IMR-90 (cell line): ENCODE measurements at regions not wholly inside any gene's neighbourhood (a gene's known extent, or its start where the extent isn't known, plus 50 kb on each side); places are given as distances from the start of the nearest gene placed in this dataset.

ENCODE experiments used
- ATAC-seq: fragments of 200-7000 bp; cut with Tn5 transposase; 2 replicates; pipeline ENCODE4 v1.9.1; 2020; ENCODE audit warnings: low read depth, mild to moderate bottlenecking, moderate library complexity
- BruUV-seq: library from RNA; stranded (reverse); fragments of 400-500 nt; replicated peaks from 2 replicates; lab custom pipeline; 2021; lab: Mats Ljungman, UMichigan
- CTCF ChIA-PET: fragments of 300-600 bp; formaldehyde crosslinking; extraction: SDS; loops from one replicate; lab custom pipeline; 2021; ENCODE audit warnings: antibody characterized with exemption; lab: Yijun Ruan, JAX
- POLR2A ChIA-PET: fragments of 300-600 bp; sonication (Branson Sonifier 250); formaldehyde crosslinking; loops from one replicate; lab custom pipeline; 2022; ENCODE audit warnings: antibody characterized with exemption; ENCODE audit not compliant: unreplicated experiment; lab: Charles Lee
- DNase-seq: peaks from one replicate; pipeline ENCODE4 v3.0.0; 2013
- H2AFZ ChIP-seq: replicated peaks from 2 replicates; pipeline ENCODE3; 2013; ENCODE audit warnings: low read length, mild to moderate bottlenecking; ENCODE audit not compliant: poor library complexity
- H2AK5ac ChIP-seq: 2 replicates; pipeline ENCODE4 v1.6.1; 2013; ENCODE audit warnings: low read depth, low read length, inconsistent platforms
- H2AK9ac ChIP-seq: replicated peaks from 2 replicates; pipeline ENCODE3; 2013; ENCODE audit warnings: mild to moderate bottlenecking, low read depth, low read length, moderate library complexity; ENCODE audit not compliant: poor library complexity
- H2BK120ac ChIP-seq: 2 replicates; pipeline ENCODE4 v1.6.1; 2013; ENCODE audit warnings: low read depth, low read length, inconsistent platforms
- H2BK15ac ChIP-seq: 3 replicates; pipeline ENCODE4 v1.6.1; 2013; ENCODE audit warnings: low read depth, low read length, inconsistent platforms
- H2BK20ac ChIP-seq: 2 replicates; pipeline ENCODE4 v1.6.1; 2013; ENCODE audit warnings: low read depth, mild to moderate bottlenecking, inconsistent platforms, low read length, moderate library complexity
- H2BK5ac ChIP-seq: 2 replicates; pipeline ENCODE4 v1.6.1; 2013; ENCODE audit warnings: mild to moderate bottlenecking, low read depth, low read length, inconsistent platforms; ENCODE audit not compliant: poor library complexity, severe bottlenecking
- H3K14ac ChIP-seq: replicated peaks from 2 replicates; pipeline ENCODE4 v1.6.1; 2013; ENCODE audit warnings: low read depth, low read length, inconsistent platforms
- H3K18ac ChIP-seq: 2 replicates; pipeline ENCODE4 v1.6.1; 2013; ENCODE audit warnings: low read depth, low read length, control low read depth
- H3K23ac ChIP-seq: 2 replicates; pipeline ENCODE4 v1.6.1; 2013; ENCODE audit warnings: low read depth, low read length, inconsistent platforms
- H3K27ac ChIP-seq: 2 replicates; pipeline ENCODE4 v1.5.1; 2013; ENCODE audit warnings: mild to moderate bottlenecking, control low read depth, low read length; ENCODE audit not compliant: insufficient read depth
- H3K27me3 ChIP-seq: 2 replicates; pipeline ENCODE4 v1.6.1; 2013; ENCODE audit warnings: low read length; ENCODE audit not compliant: control insufficient read depth, insufficient read depth
- H3K36me3 ChIP-seq: 2 replicates; pipeline ENCODE4 v1.6.1; 2013; ENCODE audit warnings: low read length, mixed read lengths; ENCODE audit not compliant: control insufficient read depth, insufficient read depth
- H3K4ac ChIP-seq: 2 replicates; pipeline ENCODE4 v1.6.1; 2013; ENCODE audit warnings: low read depth, low read length, inconsistent platforms
- H3K4me1 ChIP-seq: 2 replicates; pipeline ENCODE4 v1.6.1; 2013; ENCODE audit warnings: low read length, mixed read lengths; ENCODE audit not compliant: control insufficient read depth, insufficient read depth
- H3K4me2 ChIP-seq: 2 replicates; pipeline ENCODE4 v1.6.1; 2013; ENCODE audit warnings: low read depth, mild to moderate bottlenecking, control low read depth, low read length, moderate library complexity
- H3K4me3 ChIP-seq: 2 replicates; pipeline ENCODE4 v1.5.1; 2013; ENCODE audit warnings: low read depth, mild to moderate bottlenecking, control low read depth, low read length, moderate library complexity; ENCODE audit not compliant: insufficient read depth
- H3K56ac ChIP-seq: 2 replicates; pipeline ENCODE4 v1.6.1; 2013; ENCODE audit warnings: low read length, inconsistent platforms; ENCODE audit not compliant: insufficient read depth; ENCODE audit errors: extremely low read depth
- H3K79me1 ChIP-seq, 2 experiments: 2 replicates each; pipeline ENCODE4 v1.6.1; 2013; ENCODE audit warnings: low read length in 2 of 2, inconsistent platforms in 1 of 2, low read depth in 1 of 2
- H3K9ac ChIP-seq: 2 replicates; pipeline ENCODE4 v1.6.1; 2013; ENCODE audit warnings: low read depth, low read length, control low read depth
- H3K9me1 ChIP-seq: 2 replicates; pipeline ENCODE4 v1.6.1; 2013; ENCODE audit warnings: low read length, inconsistent platforms; ENCODE audit not compliant: insufficient read depth
- H3K9me3 ChIP-seq: 2 replicates; pipeline ENCODE4 v1.6.1; 2013; ENCODE audit warnings: low read length; ENCODE audit not compliant: control insufficient read depth, insufficient read depth
- H4K20me1 ChIP-seq: 2 replicates; pipeline ENCODE4 v1.6.1; 2013; ENCODE audit warnings: low read length, inconsistent platforms; ENCODE audit not compliant: insufficient read depth
- H4K5ac ChIP-seq: 2 replicates; pipeline ENCODE4 v1.6.1; 2013; ENCODE audit warnings: mild to moderate bottlenecking, low read depth, low read length, control low read depth
- H4K8ac ChIP-seq, 2 experiments: 2 replicates each; pipeline ENCODE4 v1.6.1; 2013; ENCODE audit warnings: low read depth in 2 of 2, low read length in 2 of 2, control low read depth in 1 of 2, inconsistent platforms in 1 of 2
- H4K91ac ChIP-seq: 2 replicates; pipeline ENCODE4 v1.6.1; 2013; ENCODE audit warnings: low read depth, low read length, inconsistent platforms; ENCODE audit not compliant: insufficient read depth
- CEBPB ChIP-seq: IDR thresholded peaks from 2 replicates; pipeline ENCODE4 v1.6.1; 2012; ENCODE audit warnings: low read depth, low read length, improper control_type of control experiment
- CHD1 ChIP-seq: IDR thresholded peaks from 2 replicates; pipeline ENCODE4 v1.6.1; 2012; ENCODE audit warnings: low read depth, low read length, improper control_type of control experiment
- CTCF ChIP-seq: conservative IDR thresholded peaks from 2 replicates; pipeline ENCODE4 v1.5.1; 2012; ENCODE audit warnings: mild to moderate bottlenecking, low read depth, low read length, improper control_type of control experiment
- MAZ ChIP-seq: IDR thresholded peaks from 2 replicates; pipeline ENCODE4 v1.6.1; 2012; ENCODE audit warnings: low read depth, mild to moderate bottlenecking, low read length, improper control_type of control experiment, moderate library complexity, borderline replicate concordance
- MXI1 ChIP-seq: IDR thresholded peaks from 2 replicates; pipeline ENCODE4 v1.6.1; 2012; ENCODE audit warnings: low read depth, mild to moderate bottlenecking, low read length, moderate library complexity, borderline replicate concordance
- POLR2A ChIP-seq: IDR thresholded peaks from 2 replicates; pipeline ENCODE4 v1.6.1; 2012; ENCODE audit warnings: mild to moderate bottlenecking, low read depth, low read length
- RCOR1 ChIP-seq: IDR thresholded peaks from 2 replicates; pipeline ENCODE4 v1.6.1; 2012; ENCODE audit warnings: mild to moderate bottlenecking, low read length, improper control_type of control experiment; ENCODE audit not compliant: insufficient replicate concordance
- SMC3 ChIP-seq: fragments of 150-350 bp; IDR thresholded peaks from 2 replicates; pipeline ENCODE4 v1.6.1; 2016; ENCODE audit warnings: low read depth, mild to moderate bottlenecking, antibody characterized with exemption, low read length, moderate library complexity
- WGBS, 2 experiments: methylation state at CpG; one replicate each; pipeline versions ENCODE4 v1.1.5 to v1.1.7; 2013; ENCODE audit warnings: missing lambda C conversion rate in 2 of 2; ENCODE audit not compliant: insufficient read length in 1 of 2; ENCODE audit errors: extremely low coverage in 2 of 2; 5-methylcytosine and 5-hydroxymethylcytosine counted together
- dilution Hi-C: fragments of 300-500 bp; cut with HindIII; formaldehyde crosslinking; loops from one replicate; pipeline ENCODE4 v1.14.3; 2018; ENCODE audit warnings: low sequenced_read_pairs; ENCODE audit not compliant: unreplicated experiment
- in situ Hi-C: fragments of 300-500 bp; cut with MboI; formaldehyde crosslinking; loops from 3 replicates; pipeline ENCODE4 v1.14.3; 2019; ENCODE audit warnings: low sequenced_read_pairs, inconsistent platforms, mixed read lengths
- intact Hi-C: fragments of 100-400 bp; cut with micrococcal nuclease; formaldehyde crosslinking; loops from 2 replicates; pipeline ENCODE4 v1.10.0; 2022

GRCh38 chr11:92591521-92591920 lies 366.9 kb downstream of the FAT3 start:
- Histone ChIP-seq H3K4me2 (no peak overlapping the region), H3K4ac (no peak overlapping the region), H2BK20ac (no peak overlapping the region), H2BK15ac (no peak overlapping the region), H3K18ac (no peak overlapping the region), H3K9ac (no peak overlapping the region), H3K27ac (no peak overlapping the region), H2AK9ac (no peak overlapping the region), H3K4me3 (no peak overlapping the region), H3K79me1 (no peaks in the 10 kb centered on the region), H3K9me1 (no peaks in the 10 kb centered on the region), H3K4me1 (no peaks in the 10 kb centered on the region), H3K9me3 (no peaks in the 10 kb centered on the region), H2BK5ac (no peak overlapping the region), H4K20me1 (no peaks in the 10 kb centered on the region), H2AFZ (no peak overlapping the region), H3K23ac (no peak overlapping the region), H3K36me3 (no peaks in the 10 kb centered on the region), H3K56ac (no peak overlapping the region), H4K5ac (no peak overlapping the region), H4K8ac (no peak overlapping the region), H2BK120ac (no peak overlapping the region), H4K91ac (no peak overlapping the region), H2AK5ac (no peak overlapping the region), H3K14ac (no peak overlapping the region), H3K27me3 (no peaks in the 10 kb centered on the region)
- POLR2A ChIA-PET = no interaction called here
- in situ Hi-C loops (no loop called here), dilution Hi-C loops (no loop called here), intact Hi-C loops (no loop called here)
- DNase-seq = no peak
- TF ChIP-seq CHD1 (no peak), MAZ (no peak), SMC3 (no peak), CTCF (no peak), RCOR1 (no peak), MXI1 (no peak), POLR2A (no peak), CEBPB (no peak)
- no CpG with 5 or more reads among the region's 2 CpGs for WGBS, 2 experiments
- ATAC-seq = no peak
- CTCF ChIA-PET = no interaction called here
- BruUV-seq = no TSS peak
